Mucosa of descending colon (tissue), 3 donors: ENCODE measurements at regions not wholly inside any gene's neighbourhood (a gene's known extent, or its start where the extent isn't known, plus 50 kb on each side); places are given as distances from the start of the nearest gene placed in this dataset.

Experiments used
- ATAC-seq: fragments of 200-7000 bp; cut with Tn5 transposase; one replicate; pipeline ENCODE4 v1.9.1; 2020; ENCODE audit warnings: mild to moderate bottlenecking, moderate library complexity
- DNase-seq, 3 donors: peaks; one replicate each; pipeline ENCODE4 v3.0.0-alpha.2; 2020
- H3K36me3 ChIP-seq: fragments of 200-600 bp; one replicate; pipeline ENCODE4 v1.8.0; 2021; ENCODE audit warnings: low read depth, mild to moderate bottlenecking
- H3K4me1 ChIP-seq: fragments of 200-600 bp; one replicate; pipeline ENCODE4 v1.8.0; 2021; ENCODE audit warnings: low read depth, mild to moderate bottlenecking
- H3K4me3 ChIP-seq: fragments of 200-600 bp; one replicate; pipeline ENCODE4 v1.8.0; 2021; ENCODE audit warnings: mild to moderate bottlenecking
- H3K9me3 ChIP-seq: fragments of 200-600 bp; one replicate; pipeline ENCODE4 v1.8.0; 2021; ENCODE audit warnings: mild to moderate bottlenecking
- intact Hi-C, 2 donors: fragments of 100-400 bp; cut with DNase I in 1 of 2; cut with micrococcal nuclease in 1 of 2; formaldehyde crosslinking; loops; one replicate each; pipeline versions ENCODE4 v1.11.0 to v1.11.1; 2022; cut with DNase I, micrococcal nuclease
- TF ChIP-seq, protein P1 (sequence below): fragments of 200-600 bp; IDR thresholded peaks from one replicate; pipeline ENCODE4 v1.8.0; 2022; ENCODE audit warnings: antibody characterized with exemption, mild to moderate bottlenecking
- donor health status: DM: no; HTN: no; CAD: no; lungs with moderate emphysema.
- donor health status: DM: no; HTN: no; CAD: no.
- donor health status: DM: no; HTN: yes; CAD: no.

DNA sequence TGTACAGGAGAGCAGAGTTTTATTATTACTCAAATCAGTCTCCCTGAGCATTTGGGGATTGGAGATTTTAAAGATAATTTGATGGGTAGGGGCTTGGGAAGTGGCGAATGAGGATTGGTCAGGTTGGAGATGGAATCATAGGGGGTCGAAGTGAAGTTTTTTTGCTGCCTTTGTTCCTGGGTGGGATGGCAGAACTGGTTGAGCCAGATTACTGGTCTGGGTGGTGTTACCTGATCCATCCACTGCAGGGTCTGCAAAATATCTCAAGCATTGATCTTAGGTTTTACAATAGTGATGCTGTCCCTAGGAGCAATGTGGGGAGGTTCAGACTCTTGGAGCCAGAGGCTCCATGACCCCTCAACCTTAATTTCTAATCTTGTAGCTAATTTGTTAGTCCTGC, 108.8 kb downstream of the BACH1 start:
- Histone ChIP-seq H3K36me3 (no peaks in the 10 kb centered on the region), H3K4me3 (no peak overlapping the region), H3K4me1 (no peaks in the 10 kb centered on the region), H3K9me3 (no peaks in the 10 kb centered on the region)
- ATAC-seq (no peak), DNase-seq (no peak)
- intact Hi-C loops = no loop called here
- TF ChIP-seq, protein P1, sequence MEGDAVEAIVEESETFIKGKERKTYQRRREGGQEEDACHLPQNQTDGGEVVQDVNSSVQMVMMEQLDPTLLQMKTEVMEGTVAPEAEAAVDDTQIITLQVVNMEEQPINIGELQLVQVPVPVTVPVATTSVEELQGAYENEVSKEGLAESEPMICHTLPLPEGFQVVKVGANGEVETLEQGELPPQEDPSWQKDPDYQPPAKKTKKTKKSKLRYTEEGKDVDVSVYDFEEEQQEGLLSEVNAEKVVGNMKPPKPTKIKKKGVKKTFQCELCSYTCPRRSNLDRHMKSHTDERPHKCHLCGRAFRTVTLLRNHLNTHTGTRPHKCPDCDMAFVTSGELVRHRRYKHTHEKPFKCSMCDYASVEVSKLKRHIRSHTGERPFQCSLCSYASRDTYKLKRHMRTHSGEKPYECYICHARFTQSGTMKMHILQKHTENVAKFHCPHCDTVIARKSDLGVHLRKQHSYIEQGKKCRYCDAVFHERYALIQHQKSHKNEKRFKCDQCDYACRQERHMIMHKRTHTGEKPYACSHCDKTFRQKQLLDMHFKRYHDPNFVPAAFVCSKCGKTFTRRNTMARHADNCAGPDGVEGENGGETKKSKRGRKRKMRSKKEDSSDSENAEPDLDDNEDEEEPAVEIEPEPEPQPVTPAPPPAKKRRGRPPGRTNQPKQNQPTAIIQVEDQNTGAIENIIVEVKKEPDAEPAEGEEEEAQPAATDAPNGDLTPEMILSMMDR = no peak

DNA sequence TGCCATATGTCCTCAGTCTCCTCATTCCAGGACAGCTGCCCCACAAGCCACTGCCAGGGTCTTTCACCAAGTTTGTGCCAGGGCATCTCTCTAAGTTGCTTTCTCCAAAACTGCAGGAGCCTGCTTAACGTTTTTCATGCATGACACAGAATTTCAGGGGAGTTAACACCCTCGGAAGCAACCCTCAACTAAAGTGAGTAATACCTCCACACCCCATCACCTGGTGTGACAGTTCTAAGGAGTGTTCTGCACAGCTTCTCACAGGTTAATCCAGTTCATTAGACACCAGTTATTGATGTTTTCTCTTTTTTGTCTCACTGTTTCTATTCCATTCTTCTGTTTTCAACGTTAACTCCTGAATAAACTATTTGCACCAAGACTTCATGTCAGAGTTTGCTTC, 115.0 kb downstream of the BACH1 start:
- intact Hi-C loops = no loop called here
- no peak for ATAC-seq
- TF ChIP-seq, protein P1 = no peak
- Histone ChIP-seq H3K9me3 (no peaks in the 10 kb centered on the region), H3K4me1 (no peaks in the 10 kb centered on the region), H3K4me3 (no peak overlapping the region), H3K36me3 (no peaks in the 10 kb centered on the region)
- no peak for DNase-seq

DNA sequence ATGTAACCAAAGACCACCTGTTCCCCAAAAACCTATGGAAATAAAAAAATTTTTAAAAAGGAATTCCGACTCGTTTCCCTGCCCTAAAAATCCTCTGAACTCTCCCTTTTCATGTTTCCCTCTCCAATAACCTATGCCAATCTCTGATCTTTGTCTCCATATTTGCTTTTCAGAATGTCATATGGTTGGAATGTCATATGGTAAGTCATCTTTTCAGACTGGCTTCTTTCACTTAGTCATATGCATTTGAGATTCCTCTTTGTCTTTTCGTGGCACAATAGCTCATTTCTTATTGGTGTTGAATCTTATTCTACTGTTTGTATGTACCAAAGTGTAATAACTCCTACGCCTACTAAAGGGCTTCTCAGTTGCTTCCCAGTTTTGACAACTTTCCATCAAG, 117.5 kb downstream of the BACH1 start:
- intact Hi-C loops = no loop called here

DNA sequence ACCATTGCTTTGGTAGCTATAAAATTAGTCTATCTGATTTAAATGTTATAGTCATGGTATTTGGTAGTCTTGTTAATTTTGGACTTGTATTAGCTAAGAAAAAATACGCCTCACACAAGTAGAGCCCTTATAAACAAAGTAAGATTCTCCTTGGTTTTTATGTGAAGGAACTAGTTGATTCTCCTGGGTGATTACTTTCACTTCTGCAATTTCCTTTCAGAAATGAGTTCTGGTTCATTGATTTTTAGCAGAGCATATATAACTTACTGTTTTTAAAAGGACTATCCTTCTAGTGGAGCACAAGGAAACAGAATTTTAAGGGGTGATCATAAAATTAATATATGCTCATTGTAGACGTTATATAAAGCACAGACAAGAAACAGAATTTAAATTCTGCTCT, 120.1 kb downstream of the BACH1 start:
- Histone ChIP-seq H3K4me1 (no peaks in the 10 kb centered on the region), H3K36me3 (no peaks in the 10 kb centered on the region), H3K9me3 (no peaks in the 10 kb centered on the region), H3K4me3 (no peak overlapping the region)
- intact Hi-C loops = no loop called here
- DNase-seq = no peak
- no peak for ATAC-seq
- TF ChIP-seq, protein P1 = no peak

More for the DNA sequence above, 117.5 kb downstream of the BACH1 start:
- Histone ChIP-seq H3K4me3 (no peak overlapping the region), H3K9me3 (no peaks in the 10 kb centered on the region), H3K4me1 (no peaks in the 10 kb centered on the region), H3K36me3 (no peaks in the 10 kb centered on the region)
- DNase-seq (no peak), ATAC-seq (no peak)
- TF ChIP-seq, protein P1 = no peak

DNA sequence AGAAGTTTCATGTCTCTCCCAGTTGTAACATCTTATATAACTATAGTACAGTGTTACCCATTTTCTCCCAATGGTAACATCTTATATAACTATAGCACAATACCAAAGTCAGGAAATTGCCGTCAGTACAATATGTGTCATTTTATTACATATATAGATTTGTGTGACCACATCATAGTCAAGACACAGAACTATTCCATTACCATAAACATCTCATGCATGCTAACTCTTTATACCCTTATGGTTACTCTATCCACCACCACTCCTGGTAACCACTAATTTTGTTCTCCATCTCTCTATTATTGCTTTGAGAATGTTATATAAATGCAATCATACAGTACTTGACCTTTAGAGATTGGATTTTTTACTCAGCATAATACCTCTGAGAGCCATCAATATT, 120.7 kb downstream of the BACH1 start:
- TF ChIP-seq, protein P1 = no peak
- ATAC-seq = no peak
- no peak overlapping the region for H3K4me3 ChIP-seq
- DNase-seq = no peak
- no peaks in the 10 kb centered on the region for H3K36me3 ChIP-seq
- H3K4me1 ChIP-seq = no peaks in the 10 kb centered on the region
- H3K9me3 ChIP-seq = no peaks in the 10 kb centered on the region
- intact Hi-C loops = no loop called here

DNA sequence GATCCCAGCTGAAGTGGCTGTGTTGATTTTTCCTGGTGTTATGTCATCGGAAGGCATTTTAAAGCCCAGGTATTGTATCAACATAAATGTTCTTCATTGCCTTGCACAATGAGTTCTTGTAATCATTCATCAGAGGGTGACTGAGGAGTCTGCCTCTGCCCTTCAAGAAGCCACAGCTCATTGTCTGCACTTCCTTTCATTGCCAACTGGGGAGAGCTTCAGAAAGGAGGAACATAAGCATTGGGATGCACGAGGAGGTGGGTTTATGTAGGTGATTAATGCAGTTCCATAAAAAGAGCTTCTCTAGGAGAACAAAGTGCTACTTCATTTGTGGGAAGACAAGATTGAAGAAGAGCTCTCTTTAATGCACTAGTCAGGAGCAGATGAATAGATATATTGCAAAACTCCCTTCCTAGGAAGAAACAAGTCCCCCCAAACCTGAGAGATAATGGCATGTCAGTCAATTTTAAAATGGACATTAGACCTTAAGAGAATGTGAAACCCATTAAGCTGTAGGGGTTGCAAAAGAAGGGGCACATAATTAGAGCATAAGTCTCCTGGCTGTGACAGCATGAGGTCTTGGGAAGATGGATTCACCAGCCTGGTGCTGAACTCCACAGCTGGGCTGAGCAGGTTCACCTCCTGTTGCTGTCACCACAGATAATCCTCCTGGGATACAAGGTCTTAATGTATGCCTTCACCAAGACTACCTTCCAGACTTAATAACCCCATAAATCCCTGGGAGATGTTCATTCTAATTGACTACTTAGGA, 124.6 kb downstream of the BACH1 start:
- TF ChIP-seq, protein P1 = no peak
- ATAC-seq = no peak
- intact Hi-C loops = no loop called here
- no peak for DNase-seq
- Histone ChIP-seq H3K4me1 (no peaks in the 10 kb centered on the region), H3K36me3 (no peaks in the 10 kb centered on the region), H3K4me3 (no peak overlapping the region), H3K9me3 (no peaks in the 10 kb centered on the region)
